Neuronal stem cell (in vitro differentiated cells): ENCODE measurements at regions not wholly inside any gene's neighbourhood (a gene's known extent, or its start where the extent isn't known, plus 50 kb on each side); places are given as distances from the start of the nearest gene placed in this dataset.

Source experiments
- DNase-seq: peaks from one replicate; pipeline ENCODE4 v3.0.0-alpha.2; 2013; ENCODE audit warnings: low spot score
- H2AFZ ChIP-seq: one replicate; pipeline ENCODE4 v1.6.1; 2013; ENCODE audit warnings: mild to moderate bottlenecking, low read length, inconsistent platforms
- H2AK5ac ChIP-seq: 2 replicates; pipeline ENCODE4 v1.6.1; 2013; ENCODE audit warnings: low read depth, mild to moderate bottlenecking, inconsistent platforms, low read length, moderate library complexity, mixed read lengths
- H2BK120ac ChIP-seq: 2 replicates; pipeline ENCODE4 v1.6.1; 2013; ENCODE audit warnings: low read depth, mild to moderate bottlenecking, inconsistent platforms, low read length, moderate library complexity, mixed read lengths
- H2BK12ac ChIP-seq: one replicate; pipeline ENCODE4 v1.6.1; 2013; ENCODE audit warnings: low read length, inconsistent platforms
- H2BK15ac ChIP-seq: 2 replicates; pipeline ENCODE4 v1.6.1; 2013; ENCODE audit warnings: mild to moderate bottlenecking, low read length, inconsistent platforms, mixed read lengths
- H2BK5ac ChIP-seq: one replicate; pipeline ENCODE4 v1.6.1; 2013; ENCODE audit warnings: inconsistent platforms, mild to moderate bottlenecking, low read length, moderate library complexity
- H3K14ac ChIP-seq: one replicate; pipeline ENCODE4 v1.6.1; 2013; ENCODE audit warnings: low read length, inconsistent platforms
- H3K18ac ChIP-seq: 2 replicates; pipeline ENCODE4 v1.6.1; 2013; ENCODE audit warnings: low read length, inconsistent platforms
- H3K23ac ChIP-seq: 2 replicates; pipeline ENCODE4 v1.6.1; 2013; ENCODE audit warnings: low read depth, mild to moderate bottlenecking, mixed read lengths, low read length, inconsistent platforms; ENCODE audit not compliant: poor library complexity
- H3K27ac ChIP-seq: replicated peaks from 3 replicates; pipeline ENCODE4 v1.5.1; 2013; ENCODE audit warnings: low read length, inconsistent platforms
- H3K27me3 ChIP-seq, 3 experiments: 2 replicates each; pipeline ENCODE4 v1.6.1; 2013; ENCODE audit warnings: low read length in 3 of 3, mild to moderate bottlenecking in 2 of 3, inconsistent platforms in 1 of 3, low read depth in 1 of 3, mixed read lengths in 1 of 3, moderate library complexity in 1 of 3; ENCODE audit not compliant: control insufficient read depth in 3 of 3, insufficient read depth in 3 of 3
- H3K36me3 ChIP-seq, 2 donors: replicated peaks in 1 of 2; 2 replicates each; pipeline ENCODE4 v1.6.1; 2013; ENCODE audit warnings: low read length in 2 of 2; ENCODE audit not compliant: control insufficient read depth in 2 of 2, insufficient read depth in 2 of 2
- H3K4ac ChIP-seq: 2 replicates; pipeline ENCODE4 v1.6.1; 2013; ENCODE audit warnings: inconsistent platforms, mild to moderate bottlenecking, low read length, moderate library complexity
- H3K4me1 ChIP-seq, 2 donors: 1 replicate in 1 of 2; 2 replicates in 1 of 2; pipeline ENCODE4 v1.6.1; 2013; ENCODE audit warnings: low read length in 2 of 2, low read depth in 1 of 2; ENCODE audit not compliant: control insufficient read depth in 2 of 2, insufficient read depth in 1 of 2
- H3K4me2 ChIP-seq: one replicate; pipeline ENCODE4 v1.6.1; 2013; ENCODE audit warnings: mild to moderate bottlenecking, low read length, inconsistent platforms; ENCODE audit not compliant: insufficient read depth, poor library complexity, severe bottlenecking
- H3K4me3 ChIP-seq, 2 donors: 2 replicates each; pipeline ENCODE4 v1.5.1; 2013; ENCODE audit warnings: low read length in 2 of 2, mild to moderate bottlenecking in 2 of 2, inconsistent platforms in 1 of 2, moderate library complexity in 1 of 2
- H3K79me1 ChIP-seq: one replicate; pipeline ENCODE4 v1.6.1; 2013; ENCODE audit warnings: low read depth, mild to moderate bottlenecking, inconsistent platforms, low read length, moderate library complexity
- H3K9ac ChIP-seq: one replicate; pipeline ENCODE4 v1.6.1; 2013; ENCODE audit warnings: mild to moderate bottlenecking, low read depth, low read length, inconsistent platforms; ENCODE audit not compliant: poor library complexity
- H3K9me3 ChIP-seq, 2 donors: replicated peaks in 1 of 2; 2 replicates each; pipeline versions ENCODE3 to v1.6.1; 2013; ENCODE audit warnings: low read length in 2 of 2, mild to moderate bottlenecking in 2 of 2, inconsistent platforms in 1 of 2, low read depth in 1 of 2, mixed read lengths in 1 of 2, moderate library complexity in 1 of 2; ENCODE audit not compliant: control insufficient read depth in 2 of 2, insufficient read depth in 1 of 2
- H4K8ac ChIP-seq: one replicate; pipeline ENCODE4 v1.6.1; 2013; ENCODE audit warnings: low read depth, mild to moderate bottlenecking, inconsistent platforms, low read length, moderate library complexity
- H4K91ac ChIP-seq: one replicate; pipeline ENCODE4 v1.6.1; 2013; ENCODE audit warnings: low read length, low read depth, mild to moderate bottlenecking, inconsistent platforms; ENCODE audit not compliant: poor library complexity
- WGBS, 2 donors: extraction: QIAGEN DNeasy Blood & Tissue Kit; methylation state at CpG; one replicate each; pipeline ENCODE4 v1.1.7; 2013; ENCODE audit warnings: missing lambda C conversion rate in 2 of 2, mixed read lengths in 1 of 2; ENCODE audit not compliant: insufficient read length in 2 of 2, insufficient replicate concordance in 1 of 2; ENCODE audit errors: extremely low coverage in 2 of 2; 5-methylcytosine and 5-hydroxymethylcytosine counted together

- no peak overlapping the region for H3K14ac ChIP-seq
- no peak overlapping the region for H2BK120ac ChIP-seq
- no peak overlapping the region for H3K18ac ChIP-seq
- H2BK12ac ChIP-seq = no peak overlapping the region
- H3K4me2 ChIP-seq = no peak overlapping the region
- H3K36me3 ChIP-seq = no peaks in the 10 kb centered on the region
- H3K4me3 ChIP-seq = no peak overlapping the region
- H3K9ac ChIP-seq = no peak overlapping the region
- no peaks in the 10 kb centered on the region for H3K4me1 ChIP-seq
- no peak for DNase-seq
- H4K8ac ChIP-seq = no peak overlapping the region
- WGBS, 2 donors = no CpG with 5 or more reads among the region's 1 CpG
- no peak overlapping the region for H3K23ac ChIP-seq
- H3K27ac ChIP-seq = no peak overlapping the region
- H3K27me3 ChIP-seq = no peaks in the 10 kb centered on the region
- no peak overlapping the region for H3K4ac ChIP-seq
- H2BK5ac ChIP-seq = no peak overlapping the region
- H3K9me3 ChIP-seq = no peaks in the 10 kb centered on the region
- no peak overlapping the region for H2BK15ac ChIP-seq
- no peak overlapping the region for H2AK5ac ChIP-seq
- H3K79me1 ChIP-seq = no peaks in the 10 kb centered on the region
- H2AFZ ChIP-seq = no peak overlapping the region
- no peak overlapping the region for H4K91ac ChIP-seq
These were observed 129.5 kb upstream of the MMS22L start for GRCh38 chr6:97412511-97412910.

- no CpG with 5 or more reads among the region's 1 CpG for WGBS, 2 donors
- H3K9me3 ChIP-seq = peaks cover 0 to 3% of the 10 kb centered on the region in 2 donors
- H3K18ac ChIP-seq = no peak overlapping the region
- peaks cover 0 to 3% of the 10 kb centered on the region in 2 donors for H3K4me1 ChIP-seq
- no peak overlapping the region for H3K23ac ChIP-seq
- no peak overlapping the region for H3K27ac ChIP-seq
- no peaks in the 10 kb centered on the region for H3K36me3 ChIP-seq
- H3K4ac ChIP-seq = no peak overlapping the region
- H2BK5ac ChIP-seq = no peak overlapping the region
- H4K8ac ChIP-seq = no peak overlapping the region
- H3K27me3 ChIP-seq = no peaks in the 10 kb centered on the region
- H2BK12ac ChIP-seq = no peak overlapping the region
- no peak overlapping the region for H3K14ac ChIP-seq
- DNase-seq = no peak
- H3K4me2 ChIP-seq = no peak overlapping the region
- H3K4me3 ChIP-seq = no peak overlapping the region
- H2AK5ac ChIP-seq = no peak overlapping the region
- no peaks in the 10 kb centered on the region for H3K79me1 ChIP-seq
- H2AFZ ChIP-seq = no peak overlapping the region
- H3K9ac ChIP-seq = no peak overlapping the region
- no peak overlapping the region for H4K91ac ChIP-seq
- H2BK15ac ChIP-seq = no peak overlapping the region
- no peak overlapping the region for H2BK120ac ChIP-seq
These were observed 139.2 kb upstream of the MMS22L start for GRCh38 chr6:97422171-97422570.

- peaks cover 0 to 3% of the 10 kb centered on the region in 2 donors for H3K4me1 ChIP-seq
- no peak overlapping the region for H2BK12ac ChIP-seq
- no peaks in the 10 kb centered on the region for H3K79me1 ChIP-seq
- H2BK120ac ChIP-seq = no peak overlapping the region
- no peak for DNase-seq
- no peak overlapping the region for H2BK15ac ChIP-seq
- peaks cover 0 to 3% of the 10 kb centered on the region in 2 donors for H3K9me3 ChIP-seq
- H3K18ac ChIP-seq = no peak overlapping the region
- no peak overlapping the region for H3K23ac ChIP-seq
- H3K4ac ChIP-seq = no peak overlapping the region
- H3K4me2 ChIP-seq = no peak overlapping the region
- H3K14ac ChIP-seq = no peak overlapping the region
- H3K36me3 ChIP-seq = no peaks in the 10 kb centered on the region
- no peak overlapping the region for H3K27ac ChIP-seq
- H2AFZ ChIP-seq = no peak overlapping the region
- no peak overlapping the region for H3K9ac ChIP-seq
- no peak overlapping the region for H2BK5ac ChIP-seq
- H2AK5ac ChIP-seq = no peak overlapping the region
- no peak overlapping the region for H4K8ac ChIP-seq
- H3K4me3 ChIP-seq = no peak overlapping the region
- H3K27me3 ChIP-seq = no peaks in the 10 kb centered on the region
- no peak overlapping the region for H4K91ac ChIP-seq
These were observed 140.2 kb upstream of the MMS22L start for GRCh38 chr6:97423190-97423589.

- H3K79me1 ChIP-seq = no peaks in the 10 kb centered on the region
- H3K9me3 ChIP-seq = no peaks in the 10 kb centered on the region
- no peak overlapping the region for H3K23ac ChIP-seq
- H3K4me3 ChIP-seq = no peak overlapping the region
- H3K4me1 ChIP-seq = no peaks in the 10 kb centered on the region
- no peak overlapping the region for H3K4ac ChIP-seq
- H3K36me3 ChIP-seq = no peaks in the 10 kb centered on the region
- no peak overlapping the region for H2BK15ac ChIP-seq
- no peak overlapping the region for H3K9ac ChIP-seq
- no peak overlapping the region for H2BK5ac ChIP-seq
- no peak overlapping the region for H2AFZ ChIP-seq
- no peak for DNase-seq
- H2BK120ac ChIP-seq = no peak overlapping the region
- H2BK12ac ChIP-seq = no peak overlapping the region
- H3K27me3 ChIP-seq = no peaks in the 10 kb centered on the region
- H2AK5ac ChIP-seq = no peak overlapping the region
- H3K4me2 ChIP-seq = no peak overlapping the region
- H3K27ac ChIP-seq = no peak overlapping the region
- no peak overlapping the region for H4K8ac ChIP-seq
- H4K91ac ChIP-seq = no peak overlapping the region
- H3K14ac ChIP-seq = no peak overlapping the region
- no peak overlapping the region for H3K18ac ChIP-seq
These were observed 144.6 kb upstream of the MMS22L start for GRCh38 chr6:97427648-97428047.
